WI38 (cell line): ENCODE measurements at regions not wholly inside any gene's neighbourhood (a gene's known extent, or its start where the extent isn't known, plus 50 kb on each side); places are given as distances from the start of the nearest gene placed in this dataset.

Source experiments
- H3K4me3 ChIP-seq: 2 replicates; pipeline ENCODE4 v1.5.1; 2011; ENCODE audit warnings: low read depth, mild to moderate bottlenecking, control low read depth, low read length
- CTCF ChIP-seq: IDR thresholded peaks from 2 replicates; pipeline ENCODE4 v1.5.1; 2012; ENCODE audit warnings: low read depth, mild to moderate bottlenecking, control low read depth, low read length

- H3K4me3 ChIP-seq, result no peak overlapping the region
- TF ChIP-seq CTCF, result no peak
Observed at GRCh38 chr5:126093718-126094117, 329.5 kb upstream of the GRAMD2B start.

GRCh38 chr5:126094991-126095390, 328.2 kb upstream of the GRAMD2B start:
- no peak for TF ChIP-seq CTCF
- no peak overlapping the region for H3K4me3 ChIP-seq

- no peak overlapping the region for H3K4me3 ChIP-seq
- TF ChIP-seq CTCF, result no peak
Observed at GRCh38 chr5:126096442-126097006, 326.7 kb upstream of the GRAMD2B start.

GRCh38 chr5:126097876-126098275, 325.3 kb upstream of the GRAMD2B start:
- H3K4me3 ChIP-seq, result no peak overlapping the region
- TF ChIP-seq CTCF, result no peak

GRCh38 chr5:126098330-126099017, 324.7 kb upstream of the GRAMD2B start:
- TF ChIP-seq CTCF, result no peak
- H3K4me3 ChIP-seq, result no peak overlapping the region

- no peak overlapping the region for H3K4me3 ChIP-seq
- TF ChIP-seq CTCF, result no peak
Observed at GRCh38 chr5:126099077-126099476, 324.1 kb upstream of the GRAMD2B start.

- TF ChIP-seq CTCF, result peak; percentile 37; the same call in 1 of the 2 replicates
- no peak overlapping the region for H3K4me3 ChIP-seq
Observed at GRCh38 chr5:126100767-126101166, 322.4 kb upstream of the GRAMD2B start.
